Islet precursor cell (in vitro differentiated cells): ENCODE measurements at regions not wholly inside any gene's neighbourhood (a gene's known extent, or its start where the extent isn't known, plus 50 kb on each side); places are given as distances from the start of the nearest gene placed in this dataset.

Experiments used
- DNase-seq: peaks from one replicate; pipeline ENCODE4 v3.0.0-alpha.2; 2018

GRCh38 chr4:120415896-120416295 is 349.2 kb upstream of the MAD2L1 start:
- DNase-seq = no peak

GRCh38 chr4:120406960-120407359 is 340.3 kb upstream of the MAD2L1 start:
- no peak for DNase-seq

GRCh38 chr4:120403296-120403695 is 336.6 kb upstream of the MAD2L1 start:
- DNase-seq = no peak

GRCh38 chr4:120400441-120400840 is 333.8 kb upstream of the MAD2L1 start:
- DNase-seq = no peak

GRCh38 chr4:120399826-120400225 is 333.2 kb upstream of the MAD2L1 start:
- DNase-seq = no peak

GRCh38 chr4:120395746-120396145 is 329.1 kb upstream of the MAD2L1 start:
- no peak for DNase-seq

- no peak for DNase-seq
Observed at GRCh38 chr4:120355881-120356280, 289.2 kb upstream of the MAD2L1 start.

- DNase-seq = no peak
Observed at GRCh38 chr4:120354381-120354780, 287.7 kb upstream of the MAD2L1 start.

- no peak for DNase-seq
Observed at GRCh38 chr4:120353235-120353634, 286.6 kb upstream of the MAD2L1 start.

- DNase-seq = no peak
Observed at GRCh38 chr4:120352739-120353138, 286.1 kb upstream of the MAD2L1 start.

GRCh38 chr4:120348948-120349347 is 282.3 kb upstream of the MAD2L1 start:
- no peak for DNase-seq

GRCh38 chr4:120348521-120348920 is 281.9 kb upstream of the MAD2L1 start:
- DNase-seq = no peak

GRCh38 chr4:120331486-120332370 is 265.1 kb upstream of the MAD2L1 start:
- DNase-seq = no peak

- no peak for DNase-seq
Observed at GRCh38 chr4:120329386-120329785, 262.7 kb upstream of the MAD2L1 start.

- DNase-seq = no peak
Observed at GRCh38 chr4:120327276-120327675, 260.6 kb upstream of the MAD2L1 start.

GRCh38 chr4:120319046-120319767 is 252.6 kb upstream of the MAD2L1 start:
- DNase-seq = no peak

- peak; percentile 54 for DNase-seq
Observed at GRCh38 chr4:120318196-120318846, 251.7 kb upstream of the MAD2L1 start.

- DNase-seq = no peak
Observed at GRCh38 chr4:120317713-120318112, 251.1 kb upstream of the MAD2L1 start.

GRCh38 chr4:120316416-120316815 is 249.8 kb upstream of the MAD2L1 start:
- DNase-seq = no peak

- DNase-seq = no peak
Observed at GRCh38 chr4:120314969-120315368, 248.3 kb upstream of the MAD2L1 start.

GRCh38 chr4:120304801-120305200 is 238.2 kb upstream of the MAD2L1 start:
- no peak for DNase-seq

- no peak for DNase-seq
Observed at GRCh38 chr4:120299631-120300030, 233.0 kb upstream of the MAD2L1 start.

- no peak for DNase-seq
Observed at GRCh38 chr4:120293341-120293740, 226.7 kb upstream of the MAD2L1 start.

GRCh38 chr4:120291541-120291940 is 224.9 kb upstream of the MAD2L1 start:
- no peak for DNase-seq
